ENCODE measurements at regions not wholly inside any gene's neighbourhood (a gene's known extent, or its start where the extent isn't known, plus 50 kb on each side); places are given as distances from the start of the nearest gene placed in this dataset.

DNA sequence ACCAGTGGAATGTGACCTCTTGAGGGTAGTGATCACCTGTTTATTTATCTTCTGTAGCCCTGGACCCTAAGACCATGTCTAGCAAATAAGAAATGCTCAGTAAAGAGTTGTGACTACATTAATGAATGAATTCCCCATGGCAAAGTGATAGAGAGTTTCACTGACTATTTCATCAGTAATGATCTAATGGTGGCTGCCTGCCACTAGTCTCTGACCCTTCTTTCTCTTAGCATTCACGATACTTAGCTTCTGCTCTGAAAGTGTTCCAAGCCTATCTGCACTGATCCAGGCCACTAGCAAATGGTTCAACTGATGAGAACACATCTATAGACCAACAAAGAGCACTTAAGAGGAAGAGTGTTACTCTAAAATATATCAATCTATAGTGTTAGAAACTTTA lies 50.0 kb upstream of the RASGEF1B start:
- H3K4me1 Mint-ChIP-seq = no peaks in the 10 kb centered on the region
- H3K4me3 Mint-ChIP-seq = no peak overlapping the region
- H3K36me3 Mint-ChIP-seq (ENCODE audit: low read depth) = no peaks in the 10 kb centered on the region
- peaks cover 4% of the 10 kb centered on the region for H3K27me3 Mint-ChIP-seq
- ATAC-seq (replicated peaks) = no peak
- H3K27ac Mint-ChIP-seq = no peak overlapping the region
- peaks cover 5% of the 10 kb centered on the region for H3K9me3 Mint-ChIP-seq

All from activated T-helper 17 cell treated with anti-CD3 and anti-CD28 coated beads, Interleukin-2, amount 50 U/mL, for 72 hours (primary cell).